DMS153 treated with DMSO at 0.1 percent for 48 hours (cell line): ENCODE measurements at regions not wholly inside any gene's neighbourhood (a gene's known extent, or its start where the extent isn't known, plus 50 kb on each side); places are given as distances from the start of the nearest gene placed in this dataset.

Experiments used
- DNase-seq: peaks from one replicate; lab custom pipeline; 2025; ENCODE audit not compliant: unreplicated experiment; lab: John Stamatoyannopoulos, UW

DNA sequence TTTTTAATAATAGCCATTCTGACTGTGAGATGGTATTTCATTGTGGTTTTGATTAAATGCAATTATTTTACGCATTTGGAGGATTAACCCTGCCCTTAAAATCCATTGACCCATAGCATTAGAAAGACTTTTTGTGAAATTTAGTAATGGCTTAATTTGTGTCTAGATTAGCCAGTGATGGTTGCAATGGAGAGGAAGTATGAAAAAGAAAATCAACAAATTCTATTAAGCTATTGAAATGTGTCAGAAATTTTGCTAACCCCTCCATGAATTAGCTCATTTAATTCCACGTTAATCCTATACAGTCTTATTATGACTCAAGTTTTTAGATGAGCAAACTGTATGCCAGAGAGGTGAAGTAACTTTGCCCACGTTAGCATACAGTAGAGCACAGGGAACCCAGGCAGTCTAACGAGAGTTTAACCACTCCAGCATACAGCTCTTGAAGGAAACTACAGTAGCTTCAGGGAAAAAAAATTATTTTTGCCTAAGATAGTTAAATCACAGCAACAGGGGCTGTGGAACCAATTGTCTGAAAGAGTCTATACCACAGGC, 158.2 kb upstream of the PPP2R2B start:
- DNase-seq = no peak

DNA sequence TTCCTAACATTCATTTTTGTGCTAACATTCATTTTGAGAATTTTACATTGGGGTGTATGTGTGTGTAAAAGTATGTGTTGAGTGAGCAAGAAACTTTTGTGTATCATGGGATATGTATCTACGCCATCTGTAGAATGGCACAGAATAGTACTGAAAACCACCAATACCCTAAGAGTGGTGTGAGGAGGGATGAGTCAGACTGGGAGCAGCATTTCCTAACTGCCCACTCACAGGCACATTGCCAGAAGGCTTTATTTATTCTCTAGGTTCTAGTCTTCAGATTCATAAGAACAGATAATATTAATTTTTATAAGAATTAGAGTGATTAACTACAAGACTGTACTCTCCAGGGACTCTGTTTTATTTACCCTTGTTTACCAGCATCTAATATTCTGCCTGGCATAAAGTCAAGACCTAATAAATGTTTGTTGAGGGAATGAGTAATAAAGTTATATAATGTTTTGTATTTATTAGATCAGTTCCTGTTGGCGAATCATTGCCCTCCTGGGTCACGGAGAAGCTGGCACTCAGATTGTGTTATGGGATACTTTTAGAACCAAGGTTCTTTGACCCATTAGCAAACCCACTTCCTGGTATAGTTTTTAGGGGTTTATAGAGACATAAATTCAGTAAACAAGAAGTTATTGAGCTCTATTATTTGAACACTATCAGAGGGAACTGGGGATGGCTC, 159.1 kb upstream of the PPP2R2B start:
- DNase-seq = no peak

DNA sequence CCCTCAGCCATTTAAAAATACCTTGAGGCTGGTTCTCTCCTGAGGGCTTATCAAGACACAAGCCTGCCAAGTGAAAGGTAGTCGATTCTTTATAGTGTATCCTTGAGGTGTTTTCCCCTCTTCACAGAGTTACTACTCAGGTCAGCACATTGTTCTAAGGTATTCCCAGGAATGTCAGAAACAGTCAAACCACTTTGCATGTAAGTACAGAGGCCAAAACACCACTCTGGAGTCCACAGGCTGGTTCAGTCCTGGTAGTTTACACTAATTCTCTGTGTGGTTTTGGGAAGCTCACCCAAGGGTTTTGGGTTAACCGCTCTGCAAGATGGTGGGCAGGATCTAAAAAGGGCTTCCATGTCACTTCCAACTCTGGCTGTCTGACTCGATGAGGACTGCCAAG, 162.3 kb upstream of the PPP2R2B start:
- no peak for DNase-seq

DNA sequence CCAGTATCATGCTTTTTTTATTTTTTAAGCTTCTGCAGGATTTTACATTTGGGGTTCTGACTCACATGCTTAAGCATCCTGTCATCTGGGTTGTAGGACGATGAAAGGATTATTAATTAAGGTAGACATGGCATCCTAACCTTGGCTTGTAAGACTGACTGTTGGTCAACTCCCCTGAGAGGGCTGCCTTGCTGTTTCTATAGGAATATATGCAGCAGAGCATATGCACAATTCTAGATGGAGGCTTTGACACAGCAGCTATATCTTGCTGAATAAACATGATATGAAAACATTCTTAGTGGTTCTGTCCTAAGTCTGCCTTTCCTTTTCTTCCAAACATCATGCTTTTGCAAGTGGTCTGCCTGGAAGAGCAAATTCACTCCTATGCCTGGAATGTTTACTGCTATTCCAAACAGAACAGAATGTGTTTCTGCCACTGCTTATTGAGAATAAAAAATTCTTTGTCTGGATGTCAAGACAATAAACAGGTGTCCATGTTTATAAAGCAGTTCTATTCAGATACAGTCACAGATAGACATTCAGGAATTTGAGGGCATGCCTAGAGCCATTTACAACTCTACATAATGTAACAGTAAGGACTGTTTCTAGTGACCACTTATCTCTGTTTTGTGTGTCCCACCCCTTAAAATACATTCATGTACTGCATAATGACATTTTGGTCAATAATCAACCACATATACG, 166.2 kb upstream of the PPP2R2B start:
- DNase-seq = no peak

DNA sequence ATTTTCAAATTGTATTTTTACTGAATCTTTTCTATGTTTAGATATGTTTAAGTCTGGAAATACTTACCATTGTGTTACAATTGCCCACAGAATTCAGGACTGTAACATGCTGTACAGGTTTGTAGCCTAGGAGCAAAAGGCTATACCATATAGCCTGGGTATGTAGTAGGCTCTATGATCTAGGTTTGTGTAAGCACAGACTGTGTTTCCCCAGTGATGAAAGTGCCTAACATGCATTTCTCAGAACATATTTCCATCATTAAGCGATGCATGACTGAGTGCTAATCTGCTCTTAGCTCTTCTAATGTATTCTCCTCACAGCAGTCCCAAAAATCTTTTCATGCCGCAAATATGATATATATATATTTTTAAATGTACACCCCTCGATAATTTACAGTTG, 166.7 kb upstream of the PPP2R2B start:
- no peak for DNase-seq

DNA sequence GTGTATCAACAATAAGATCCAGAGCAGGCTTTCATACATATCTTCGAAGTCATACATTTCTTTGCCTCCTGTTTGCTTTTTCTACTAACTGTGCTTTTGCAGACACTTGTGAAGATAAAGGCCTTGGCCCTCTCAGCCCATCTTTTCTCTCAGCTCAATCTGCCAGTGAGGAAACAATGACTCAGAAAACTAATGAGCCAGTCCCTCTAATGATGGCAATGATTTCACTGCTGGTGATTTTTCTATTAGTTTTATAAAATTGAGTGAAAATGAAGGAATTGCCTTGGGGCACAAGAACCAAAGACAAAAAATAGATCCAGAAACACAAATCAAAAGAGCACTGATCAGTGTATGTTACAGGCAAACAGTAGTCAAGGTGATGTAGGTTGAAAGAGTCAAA, 167.7 kb upstream of the PPP2R2B start:
- no peak for DNase-seq

DNA sequence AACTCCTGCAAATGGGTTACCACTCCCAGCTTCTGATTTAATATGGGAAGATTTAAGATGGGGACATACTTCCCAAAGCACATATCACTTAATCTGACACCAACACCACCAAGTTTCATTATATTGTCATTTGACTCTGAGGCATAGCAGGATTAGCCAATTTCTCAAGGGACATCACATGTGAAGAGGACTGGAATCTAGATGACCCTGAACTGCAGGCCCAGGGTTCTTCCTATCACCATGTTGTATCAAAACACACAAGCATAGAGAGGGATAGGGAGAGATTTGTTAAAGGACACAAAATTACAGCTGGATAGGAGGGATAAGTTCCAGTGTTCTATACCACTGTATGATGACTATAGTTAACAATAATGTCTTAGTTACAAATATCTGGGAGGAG, 168.3 kb upstream of the PPP2R2B start:
- no peak for DNase-seq

DNA sequence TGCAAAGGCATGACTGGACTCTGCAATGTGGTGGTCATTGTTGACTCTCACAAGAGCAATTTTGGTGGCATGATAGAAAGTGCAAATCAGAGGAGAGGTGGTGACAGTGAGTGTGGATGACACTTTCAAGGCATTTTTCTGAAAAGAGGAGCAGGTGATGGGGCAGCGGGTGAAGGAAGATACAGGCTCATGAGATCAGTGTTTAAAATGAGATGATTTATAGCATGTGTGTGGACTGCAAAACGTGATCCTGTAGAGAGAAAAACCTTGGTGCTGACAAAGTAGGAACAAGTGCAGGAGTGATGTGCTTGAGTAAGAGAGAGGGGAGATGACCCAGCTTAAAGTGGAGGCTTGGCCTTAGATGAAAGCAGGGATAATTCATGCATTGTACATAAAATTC, 171.2 kb upstream of the PPP2R2B start:
- DNase-seq = no peak

DNA sequence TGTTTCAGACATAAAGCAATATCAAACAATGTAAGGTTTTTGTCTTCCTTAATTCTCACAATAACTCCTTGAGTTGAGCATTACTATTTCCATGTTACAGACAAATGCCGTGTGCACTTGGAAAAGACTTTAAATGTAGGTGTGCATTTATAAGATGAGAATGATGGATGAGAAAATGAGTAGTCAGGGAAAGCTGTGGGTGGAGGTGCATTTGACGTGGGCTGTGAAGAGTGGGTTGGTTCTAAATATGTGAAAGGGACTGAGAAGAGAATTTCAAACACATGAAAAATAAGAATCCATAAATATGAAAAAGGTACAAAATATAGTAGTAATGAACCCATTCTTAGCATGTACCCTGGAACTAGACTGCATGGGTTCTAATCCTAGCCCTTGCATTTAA, 171.6 kb upstream of the PPP2R2B start:
- DNase-seq = no peak

DNA sequence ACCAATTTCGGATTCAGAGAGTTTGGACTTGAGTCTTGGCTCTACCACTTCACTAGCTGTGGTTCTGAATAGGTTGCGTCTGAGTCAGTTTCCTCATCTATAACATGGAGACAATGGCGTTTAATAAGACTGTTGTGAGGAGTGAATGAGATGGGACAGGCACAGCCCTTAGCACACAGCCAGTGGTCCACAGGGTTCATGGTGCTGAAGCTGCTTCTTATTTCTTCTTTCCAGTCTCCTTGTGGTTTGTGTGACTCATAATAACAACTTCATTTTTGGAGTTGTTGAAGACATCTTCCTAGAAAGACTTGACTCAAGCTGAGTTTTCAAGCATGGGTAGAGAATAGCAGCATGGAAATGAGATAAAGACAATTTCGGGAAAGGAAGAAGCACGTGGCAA, 172.6 kb upstream of the PPP2R2B start:
- DNase-seq = no peak

DNA sequence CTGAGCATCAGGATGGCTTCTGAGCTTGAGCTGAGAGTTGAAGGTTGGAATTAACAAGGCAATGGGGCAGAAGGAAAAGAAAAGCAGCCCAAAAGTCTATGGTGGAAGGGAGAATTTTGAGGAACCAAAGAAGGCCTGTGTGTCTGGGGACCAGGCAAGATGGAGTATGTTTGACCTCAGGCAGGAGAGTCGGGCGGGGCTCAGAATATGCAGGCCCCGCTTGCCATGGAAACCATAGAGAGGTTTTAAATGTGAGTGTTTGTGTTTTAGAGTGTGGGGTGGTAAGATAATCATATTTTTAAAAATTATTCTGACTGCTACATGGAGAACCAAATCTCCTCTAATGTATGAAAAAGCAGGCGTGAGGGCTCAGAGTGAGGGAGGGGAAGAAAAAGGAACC, 174.0 kb upstream of the PPP2R2B start:
- DNase-seq = no peak

DNA sequence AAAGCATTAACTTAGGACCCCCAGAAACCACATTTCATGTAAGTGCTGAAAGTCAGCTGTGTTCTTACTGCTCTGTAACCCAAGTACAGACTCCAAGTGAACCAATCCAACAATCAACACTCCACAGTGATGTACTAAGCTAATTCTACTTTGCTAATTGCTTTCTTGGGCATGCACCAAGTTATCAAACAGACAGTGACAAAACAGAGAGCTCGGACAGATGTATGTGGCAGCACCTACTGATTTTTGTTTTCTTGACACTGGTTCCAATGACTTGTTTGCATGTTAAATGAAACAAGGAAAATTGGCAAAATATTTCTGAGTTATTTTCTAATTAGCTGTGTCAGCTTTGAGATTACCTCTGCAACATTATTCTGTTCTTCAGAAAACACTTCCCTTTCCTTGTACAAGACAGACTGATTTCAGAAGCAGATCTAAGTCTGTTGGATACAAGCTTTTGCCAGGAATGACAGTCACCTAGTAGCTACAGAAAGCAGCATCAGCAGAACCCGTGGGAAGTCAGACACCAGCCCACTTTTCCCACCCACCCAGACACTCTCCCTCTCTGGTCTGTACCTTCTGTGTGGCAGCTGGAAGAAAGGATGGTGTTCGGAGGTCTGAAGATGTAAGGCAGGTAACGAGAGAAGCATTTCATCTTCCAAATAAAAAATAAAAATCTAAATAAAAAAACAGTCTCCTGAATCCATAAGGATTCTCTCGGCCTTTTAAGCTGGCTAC, 176.7 kb upstream of the PPP2R2B start:
- no peak for DNase-seq

DNA sequence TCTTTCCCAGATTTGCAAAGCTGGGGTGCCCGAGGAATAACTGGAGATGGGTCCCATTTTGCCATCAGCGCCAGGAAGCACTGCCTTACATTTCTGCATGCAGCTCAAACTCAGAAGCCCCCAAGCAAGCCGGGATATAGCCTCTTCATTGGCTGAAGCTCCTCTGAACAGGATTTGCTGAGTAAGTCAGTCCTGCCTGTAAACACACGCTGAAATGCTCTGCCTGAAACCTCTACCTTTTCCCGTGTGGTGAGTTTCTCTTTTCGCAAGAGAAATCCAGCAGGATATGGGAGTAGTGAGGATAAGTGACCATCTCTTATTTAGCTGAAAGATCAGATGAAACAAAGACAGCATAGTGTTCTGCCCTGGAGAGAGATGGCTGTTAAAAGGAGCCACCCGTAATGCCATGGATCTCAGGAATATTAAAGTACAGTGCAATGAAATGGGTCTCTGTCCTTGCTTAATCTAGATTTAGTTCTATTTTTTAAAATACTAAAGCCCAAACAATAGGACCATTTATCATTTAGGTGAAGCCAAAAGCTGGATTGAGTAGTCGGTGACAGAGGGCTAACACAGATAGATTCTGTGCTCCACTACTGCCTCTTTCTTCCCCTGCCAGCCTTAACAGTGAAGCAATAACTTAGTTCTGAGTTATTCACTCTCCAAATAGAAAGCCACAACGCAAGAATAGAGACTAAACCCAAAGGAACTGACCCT, 177.5 kb upstream of the PPP2R2B start:
- DNase-seq = no peak

DNA sequence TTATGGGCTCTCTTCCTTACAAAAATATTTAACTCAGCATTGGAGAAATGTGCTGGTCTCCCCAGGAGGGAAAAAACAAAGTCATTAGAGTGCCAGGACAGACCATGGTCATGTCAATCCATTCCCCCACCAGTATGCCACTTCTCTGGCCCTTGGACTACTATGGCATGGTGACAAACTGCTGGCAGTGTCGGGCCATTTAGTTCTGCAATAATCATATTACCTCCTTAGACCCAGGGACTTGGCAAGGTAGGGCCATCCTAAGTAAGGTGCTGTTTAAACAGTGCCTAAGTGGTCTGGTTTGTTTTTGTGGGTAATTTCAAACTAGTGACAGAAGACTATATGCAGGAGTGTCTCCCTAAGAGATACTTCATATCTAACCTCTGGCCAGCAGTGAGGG, 177.8 kb upstream of the STK32A start:
- no peak for DNase-seq

DNA sequence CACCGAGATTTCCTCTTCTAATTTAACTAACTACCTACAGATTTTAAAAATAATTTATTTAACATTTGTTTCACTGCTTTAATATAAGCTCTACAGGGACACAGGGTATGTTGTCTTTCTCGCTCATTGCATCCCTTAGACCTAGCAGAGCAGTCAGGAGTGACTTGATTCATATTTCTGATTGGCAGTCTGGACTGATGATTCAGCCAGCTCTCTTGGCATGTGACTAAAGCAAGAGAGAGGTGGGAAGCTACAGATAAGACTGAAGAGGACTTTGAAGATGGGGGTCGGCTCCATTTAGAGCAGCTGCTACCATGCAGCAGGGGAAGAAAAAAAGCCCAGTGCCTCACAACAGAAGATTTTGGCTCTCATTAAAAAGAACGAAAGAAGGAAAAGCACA, 173.4 kb upstream of the STK32A start:
- DNase-seq = no peak

DNA sequence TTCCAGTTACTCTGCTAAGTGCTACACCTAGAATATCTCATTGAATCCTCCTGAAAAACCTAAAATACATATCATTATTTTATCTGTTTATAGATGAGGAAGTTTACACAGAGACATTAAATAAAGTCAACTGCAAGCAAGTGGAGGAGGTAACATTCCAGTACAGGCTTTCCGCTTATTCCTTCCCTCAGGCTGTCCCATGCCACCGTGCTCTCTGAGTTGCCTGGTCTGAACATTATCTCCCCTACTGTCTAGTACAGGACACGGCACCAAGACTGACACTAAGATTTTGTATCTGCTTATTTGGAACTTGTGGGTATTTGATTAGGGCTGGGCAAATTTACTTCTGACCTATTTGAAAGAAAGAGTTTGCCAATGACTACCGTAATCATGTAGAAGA, 172.4 kb upstream of the STK32A start:
- DNase-seq = no peak

DNA sequence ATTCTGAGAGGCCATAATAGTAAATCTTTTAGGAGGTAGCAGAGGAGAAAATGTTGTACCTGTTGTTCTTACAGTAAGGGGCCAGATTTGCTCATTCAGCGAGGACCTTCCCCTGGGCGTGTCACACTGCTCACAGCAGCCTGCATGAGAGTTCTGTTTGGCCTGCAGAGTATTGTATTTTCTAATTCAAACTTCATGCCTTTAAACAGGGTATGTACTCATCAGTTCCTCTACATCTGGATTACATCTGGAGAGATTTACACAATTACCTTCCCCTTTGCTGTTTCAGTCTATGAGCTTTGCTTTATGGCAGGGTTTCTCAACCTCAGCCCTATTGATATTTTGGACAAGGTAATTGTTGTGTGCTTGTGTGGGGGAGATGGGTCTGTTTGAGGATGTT, 170.9 kb upstream of the STK32A start:
- no peak for DNase-seq

DNA sequence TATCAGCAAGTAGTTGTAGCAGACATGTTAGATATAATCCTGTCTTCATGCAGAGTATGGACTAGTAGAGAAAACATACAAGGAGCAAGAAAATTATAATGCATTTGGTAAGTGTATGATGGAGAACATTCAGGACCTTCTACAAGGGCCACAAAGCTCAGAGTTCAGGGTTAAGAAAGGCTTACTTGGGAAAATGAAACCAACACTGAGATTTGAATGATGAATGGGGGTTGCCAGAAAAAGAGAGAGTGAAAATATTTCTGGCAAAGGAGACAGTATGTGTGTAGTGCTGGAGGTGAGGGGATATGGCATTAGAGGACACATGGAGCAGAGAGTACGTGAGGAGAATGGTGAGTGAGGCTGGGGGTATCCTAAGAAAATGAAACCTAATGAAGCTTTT, 169.8 kb upstream of the STK32A start:
- DNase-seq = no peak

DNA sequence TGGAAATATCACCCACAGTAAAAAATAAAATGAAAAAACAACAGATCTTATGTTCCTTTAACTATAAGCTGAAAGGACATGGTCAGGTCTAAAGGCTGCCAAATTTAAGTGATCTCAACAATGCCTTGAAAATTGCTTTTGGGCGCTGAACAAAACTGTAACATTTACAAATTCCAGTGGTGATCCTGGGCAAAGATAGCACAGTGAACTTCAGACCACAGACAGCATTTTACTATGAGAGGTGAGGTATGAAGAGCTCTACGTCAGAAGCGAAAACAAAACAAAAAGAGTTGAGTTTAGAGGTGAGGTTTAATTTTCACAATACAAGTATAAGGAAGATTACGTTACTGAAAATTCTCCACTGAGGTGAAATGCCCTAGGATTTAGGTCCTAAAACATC, 165.8 kb upstream of the STK32A start:
- no peak for DNase-seq

DNA sequence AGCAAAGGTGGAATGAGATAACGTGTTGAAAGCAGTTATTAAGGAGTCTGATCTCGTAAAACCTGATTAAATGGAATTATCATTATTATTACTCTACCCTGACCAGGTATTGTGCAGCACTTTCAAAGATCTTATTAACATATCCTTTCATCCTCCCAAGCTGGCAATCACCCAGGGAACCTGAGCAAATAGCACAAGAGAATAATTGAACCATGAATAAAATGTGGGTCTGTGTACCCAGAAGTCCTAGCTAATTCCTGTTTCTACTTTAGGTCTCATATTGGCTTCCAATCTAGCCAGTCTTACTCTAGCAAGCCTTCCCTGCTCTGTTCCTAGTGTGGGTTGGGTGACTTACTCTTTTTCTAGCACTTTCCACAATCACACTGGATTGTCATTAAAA, 162.2 kb upstream of the STK32A start:
- DNase-seq = peak; percentile 46

DNA sequence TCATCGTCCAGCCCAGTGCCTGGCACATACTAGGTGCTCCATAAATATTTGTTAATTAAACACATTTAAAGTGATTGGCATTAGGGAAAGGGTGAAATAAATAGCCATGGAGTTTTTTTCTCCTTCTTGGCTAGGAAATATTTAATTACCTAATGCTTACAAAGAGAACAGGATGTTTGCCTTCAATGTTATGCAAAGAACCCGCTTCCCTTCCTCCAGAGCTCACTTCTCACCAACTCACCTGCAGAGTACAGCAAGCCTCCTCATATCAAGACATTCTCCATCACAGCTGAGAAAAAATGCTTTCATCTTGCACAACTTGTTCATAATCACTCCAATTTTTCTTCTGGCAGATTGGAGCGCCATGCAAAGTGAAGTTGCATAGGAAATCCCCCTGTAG, 161.7 kb upstream of the STK32A start:
- no peak for DNase-seq
